Esophagus squamous epithelium (tissue), 5 donors: ENCODE measurements at regions not wholly inside any gene's neighbourhood (a gene's known extent, or its start where the extent isn't known, plus 50 kb on each side); places are given as distances from the start of the nearest gene placed in this dataset.

ENCODE experiments used
- DNase-seq: peaks from one replicate; lab custom pipeline; 2025; lab: John Stamatoyannopoulos, UW
- H3K27ac ChIP-seq, 4 donors: fragments of 200-600 bp; sonication (generic); one replicate each; pipeline ENCODE4 v1.5.1; 2016 to 2019; ENCODE audit warnings: mild to moderate bottlenecking in 1 of 4
- H3K27me3 ChIP-seq, 4 donors: fragments of 200-600 bp; sonication (generic); 1 replicate in 3 of 4; 2 replicates in 1 of 4; pipeline versions ENCODE4 v1.5.1 to v1.6.0; 2017 to 2021; ENCODE audit warnings: antibody characterized with exemption in 1 of 4
- H3K36me3 ChIP-seq, 3 donors: fragments of 200-600 bp; sonication (generic); one replicate each; pipeline ENCODE4 v1.5.1; 2016 to 2019
- H3K4me1 ChIP-seq, 3 donors: fragments of 200-600 bp; sonication (generic); one replicate each; pipeline ENCODE4 v1.5.1; 2017 to 2019
- H3K4me3 ChIP-seq, 4 donors: fragments of 200-600 bp; sonication (generic); 1 replicate in 3 of 4; 2 replicates in 1 of 4; pipeline ENCODE4 v1.5.1; 2016 to 2019; ENCODE audit warnings: mild to moderate bottlenecking in 2 of 4, moderate library complexity in 1 of 4
- H3K9me3 ChIP-seq, 3 donors: fragments of 200-600 bp; sonication (generic); one replicate each; pipeline ENCODE4 v1.5.1; 2016 to 2019
- CTCF ChIP-seq, 6 experiments: fragments of 450-650 bp in 4 of 6; fragments of 200-600 bp in 2 of 6; sonication (generic) in 2 of 6; IDR thresholded peaks; one replicate each; pipeline ENCODE4 v1.5.1; 2016 to 2019; ENCODE audit warnings: antibody characterized with exemption in 6 of 6, mild to moderate bottlenecking in 4 of 6, moderate library complexity in 4 of 6
- POLR2A ChIP-seq, 4 donors: fragments of 450-650 bp; IDR thresholded peaks; one replicate each; pipeline ENCODE4 v1.6.1; 2017; ENCODE audit warnings: antibody characterized with exemption in 4 of 4, mild to moderate bottlenecking in 4 of 4, moderate library complexity in 3 of 4
- WGBS, 2 donors: methylation state at CpG; one replicate each; pipeline ENCODE4 v1.1.5; 2018; 5-methylcytosine and 5-hydroxymethylcytosine counted together
- intact Hi-C: fragments of 100-400 bp; cut with DNase I; formaldehyde crosslinking; loops from one replicate; pipeline ENCODE4 v1.15.0; 2022
- donor health status: DM: yes; HTN: yes; CAD: no.

DNA sequence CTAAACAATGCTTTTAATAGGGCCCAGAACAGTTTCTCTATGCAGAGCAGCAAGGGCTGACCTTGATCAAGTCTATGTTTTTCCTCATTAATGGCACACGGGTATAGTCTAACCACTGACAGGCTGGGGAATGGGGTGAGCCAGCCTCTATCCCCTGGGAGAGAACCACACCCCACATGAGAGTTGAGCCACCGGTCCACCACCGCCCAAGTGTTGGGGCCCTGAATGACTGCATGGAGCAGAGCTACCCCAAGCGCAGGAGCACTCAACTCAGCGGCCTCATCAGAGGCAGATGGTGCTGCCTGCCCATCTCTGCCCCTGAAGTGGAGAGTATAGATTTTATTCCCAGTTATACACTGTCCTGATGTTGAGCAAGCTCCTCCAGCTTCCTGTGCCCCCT lies 247.9 kb upstream of the IRX1 start:
- H3K4me1 ChIP-seq, result no peaks in the 10 kb centered on the region
- no peak overlapping the region for H3K4me3 ChIP-seq
- intact Hi-C loops, result no loop called here
- WGBS, 2 donors, result 87 to 90% methylated on average over 2 to 5 of the region's 5 CpGs
- no peak overlapping the region for H3K27ac ChIP-seq
- H3K36me3 ChIP-seq, result no peaks in the 10 kb centered on the region
- DNase-seq, result no peak
- TF ChIP-seq POLR2A (IDR thresholded peaks at IDR 0.05) (no peak), CTCF (IDR thresholded peaks at IDR 0.05) (no peak)
- no peaks in the 10 kb centered on the region for H3K9me3 ChIP-seq
- H3K27me3 ChIP-seq, result no peaks in the 10 kb centered on the region

DNA sequence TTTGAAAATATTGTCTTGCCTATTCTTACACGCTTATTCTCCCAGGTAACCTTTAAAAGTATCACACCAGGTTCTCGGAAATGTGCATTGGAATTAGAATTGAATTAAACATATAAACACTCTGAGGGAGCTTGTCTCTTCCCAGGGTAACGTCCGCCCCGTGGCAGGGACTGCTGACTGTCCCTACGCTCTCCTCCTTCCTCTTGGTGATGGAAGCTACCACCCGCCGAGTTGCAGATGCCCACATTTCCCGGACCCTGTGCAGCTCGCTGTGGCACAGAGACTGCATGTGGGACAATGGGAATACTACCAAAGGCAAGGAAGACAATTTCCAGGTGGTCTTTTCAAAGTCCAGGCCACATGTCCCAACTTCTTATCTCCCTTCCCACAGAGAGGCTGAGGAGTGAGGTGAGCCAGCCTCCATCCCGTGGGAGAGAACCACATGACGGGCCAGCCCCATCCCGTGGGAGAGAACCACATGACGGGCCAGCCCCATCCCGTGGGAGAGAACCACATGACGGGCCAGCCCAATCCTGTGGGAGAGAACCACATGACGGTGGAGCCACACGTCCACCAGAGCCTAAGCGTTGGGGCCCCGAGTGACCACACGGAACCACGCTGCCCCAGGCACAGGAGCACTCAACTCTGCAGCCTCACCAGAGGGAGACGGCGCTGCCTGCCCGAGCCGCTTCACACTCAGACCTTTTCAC lies 249.4 kb upstream of the IRX1 start:
- TF ChIP-seq POLR2A (IDR thresholded peaks at IDR 0.05) (no peak), CTCF (IDR thresholded peaks at IDR 0.05) (no peak)
- Histone ChIP-seq H3K27me3 (no peaks in the 10 kb centered on the region), H3K4me3 (no peak overlapping the region), H3K9me3 (no peaks in the 10 kb centered on the region), H3K36me3 (no peaks in the 10 kb centered on the region), H3K4me1 (peaks cover 0 to 8% (median 6%) of the 10 kb centered on the region in 3 donors), H3K27ac (no peak overlapping the region)
- WGBS, 2 donors, result 77 to 92% methylated on average over 20 to 23 of the region's 26 CpGs
- intact Hi-C loops, result no loop called here
- DNase-seq, result no peak

DNA sequence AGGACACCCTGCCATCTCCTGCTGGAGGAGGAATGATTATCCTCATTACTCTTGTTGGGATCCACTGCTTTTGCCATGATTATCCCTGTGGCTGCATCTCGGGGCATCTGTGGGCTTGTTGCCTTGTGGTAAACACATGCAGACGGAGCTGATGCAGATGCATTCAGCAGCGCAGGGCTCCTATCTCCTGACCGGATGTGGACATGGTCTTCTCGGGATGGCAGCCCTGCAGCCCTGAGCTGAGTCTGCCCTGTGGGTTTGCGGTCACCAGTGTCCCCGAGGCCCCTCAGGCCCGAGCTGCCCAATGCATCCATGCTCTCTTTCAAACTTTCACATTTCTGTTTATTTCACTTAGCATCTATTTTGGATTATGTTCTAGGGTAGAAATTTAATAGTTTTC lies 250.4 kb upstream of the IRX1 start:
- 80 to 95% methylated on average over 3 to 8 of the region's 8 CpGs for WGBS, 2 donors

DNA sequence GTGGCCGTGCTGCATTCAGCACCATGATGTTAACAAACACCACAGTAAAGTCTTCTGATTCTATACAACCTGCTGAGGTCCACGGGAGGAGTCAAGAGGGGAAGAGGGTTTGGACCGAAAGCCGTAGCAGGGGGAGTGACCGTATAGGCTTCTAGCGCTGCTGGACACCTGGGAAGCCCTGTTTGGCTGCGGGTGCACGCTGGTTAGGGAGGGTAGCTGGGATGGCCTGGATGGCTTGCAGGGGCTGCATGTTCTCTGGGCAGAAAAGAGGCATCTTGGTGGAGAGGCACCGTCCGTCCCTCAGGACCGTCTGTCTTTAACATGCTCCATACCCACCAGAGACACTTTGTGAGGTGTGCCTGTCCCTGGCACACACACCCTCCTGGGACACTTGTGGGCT lies 251.0 kb upstream of the IRX1 start:
- TF ChIP-seq POLR2A (IDR thresholded peaks at IDR 0.05), result no peak
- TF ChIP-seq CTCF (IDR thresholded peaks at IDR 0.05), result no peak
- intact Hi-C loops, result no loop called here
- Histone ChIP-seq H3K27ac (no peak overlapping the region), H3K27me3 (no peaks in the 10 kb centered on the region), H3K9me3 (no peaks in the 10 kb centered on the region), H3K4me3 (no peak overlapping the region), H3K36me3 (no peaks in the 10 kb centered on the region), H3K4me1 (peaks cover 0 to 10% (median 6%) of the 10 kb centered on the region in 3 donors)
- no peak for DNase-seq
- 85 to 86% methylated on average over 11 of the region's 11 CpGs for WGBS, 2 donors

More for the DNA sequence above, 250.4 kb upstream of the IRX1 start:
- no peaks in the 10 kb centered on the region for H3K27me3 ChIP-seq
- no peaks in the 10 kb centered on the region for H3K36me3 ChIP-seq
- no peak overlapping the region for H3K4me3 ChIP-seq
- H3K27ac ChIP-seq, result no peak overlapping the region
- intact Hi-C loops, result no loop called here
- H3K4me1 ChIP-seq, result peaks cover 0 to 10% (median 6%) of the 10 kb centered on the region in 3 donors
- TF ChIP-seq CTCF (IDR thresholded peaks at IDR 0.05) (no peak), POLR2A (IDR thresholded peaks at IDR 0.05) (no peak)
- no peak for DNase-seq
- H3K9me3 ChIP-seq, result no peaks in the 10 kb centered on the region

- H3K27me3 ChIP-seq, result no peaks in the 10 kb centered on the region
- H3K4me3 ChIP-seq, result no peak overlapping the region
- no peak for TF ChIP-seq POLR2A (IDR thresholded peaks at IDR 0.05)
- no peak for TF ChIP-seq CTCF (IDR thresholded peaks at IDR 0.05)
- H3K9me3 ChIP-seq, result no peaks in the 10 kb centered on the region
- H3K4me1 ChIP-seq, result peaks cover 0 to 10% (median 6%) of the 10 kb centered on the region in 3 donors
- WGBS, 2 donors, result 78 to 85% methylated on average over 6 of the region's 6 CpGs
- no peaks in the 10 kb centered on the region for H3K36me3 ChIP-seq
- H3K27ac ChIP-seq, result no peak overlapping the region
- intact Hi-C loops, result no loop called here
- no peak for DNase-seq
Measured at GRCh38 chr5:3343911-3344310, 251.7 kb upstream of the IRX1 start.
